ENCODE measurements at regions not wholly inside any gene's neighbourhood (a gene's known extent, or its start where the extent isn't known, plus 50 kb on each side); places are given as distances from the start of the nearest gene placed in this dataset.

DNA sequence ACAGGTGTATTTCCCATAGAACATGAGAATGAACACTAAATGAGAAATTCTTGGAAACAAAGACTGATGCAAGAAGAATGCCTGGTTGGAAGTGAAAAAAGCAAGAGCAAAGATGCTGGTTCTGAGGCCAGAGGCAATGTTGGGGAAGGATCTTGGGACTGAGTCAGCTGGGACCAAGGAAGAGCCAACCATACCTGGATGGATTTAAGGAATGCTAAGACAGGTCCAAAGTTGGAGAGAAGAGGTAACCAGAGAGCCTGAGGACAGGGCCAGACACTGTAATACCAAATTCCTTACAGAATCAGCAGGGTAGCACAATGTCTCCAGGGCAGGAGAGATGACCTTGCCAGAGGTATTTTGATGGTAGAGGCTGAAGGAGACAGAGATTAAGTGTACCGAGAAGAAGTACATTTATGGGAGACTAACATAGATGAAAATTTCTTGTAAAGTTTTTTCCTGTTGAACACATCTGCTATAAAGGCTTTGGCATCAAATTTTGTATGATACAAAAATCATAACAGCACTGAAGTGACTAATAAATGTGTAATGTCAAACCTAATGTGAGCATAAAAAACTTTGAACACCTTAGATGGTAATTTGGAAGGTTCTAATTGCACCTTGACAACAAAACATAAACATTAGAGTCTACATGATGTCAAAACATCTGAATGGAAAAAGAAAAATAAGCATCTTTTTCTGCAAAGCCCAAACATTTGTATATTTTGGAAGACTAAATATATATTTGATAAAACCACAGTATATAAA is 221.7 kb upstream of the MARCKS start:
- TF ChIP-seq, protein P1, sequence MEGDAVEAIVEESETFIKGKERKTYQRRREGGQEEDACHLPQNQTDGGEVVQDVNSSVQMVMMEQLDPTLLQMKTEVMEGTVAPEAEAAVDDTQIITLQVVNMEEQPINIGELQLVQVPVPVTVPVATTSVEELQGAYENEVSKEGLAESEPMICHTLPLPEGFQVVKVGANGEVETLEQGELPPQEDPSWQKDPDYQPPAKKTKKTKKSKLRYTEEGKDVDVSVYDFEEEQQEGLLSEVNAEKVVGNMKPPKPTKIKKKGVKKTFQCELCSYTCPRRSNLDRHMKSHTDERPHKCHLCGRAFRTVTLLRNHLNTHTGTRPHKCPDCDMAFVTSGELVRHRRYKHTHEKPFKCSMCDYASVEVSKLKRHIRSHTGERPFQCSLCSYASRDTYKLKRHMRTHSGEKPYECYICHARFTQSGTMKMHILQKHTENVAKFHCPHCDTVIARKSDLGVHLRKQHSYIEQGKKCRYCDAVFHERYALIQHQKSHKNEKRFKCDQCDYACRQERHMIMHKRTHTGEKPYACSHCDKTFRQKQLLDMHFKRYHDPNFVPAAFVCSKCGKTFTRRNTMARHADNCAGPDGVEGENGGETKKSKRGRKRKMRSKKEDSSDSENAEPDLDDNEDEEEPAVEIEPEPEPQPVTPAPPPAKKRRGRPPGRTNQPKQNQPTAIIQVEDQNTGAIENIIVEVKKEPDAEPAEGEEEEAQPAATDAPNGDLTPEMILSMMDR (IDR thresholded peaks at IDR 0.05): no peak
- H3K4me1 ChIP-seq: peaks cover 0 to 59% (median 27%) of the 10 kb centered on the region in 9 donors
- ATAC-seq (peak in 1 of 8 donors; percentile 17), DNase-seq (no peak)
- WGBS, 2 donors: 72 to 81% methylated on average over 1 of the region's 1 CpG
- no peaks in the 10 kb centered on the region for H3K27me3 ChIP-seq
- H3K36me3 ChIP-seq: no peaks in the 10 kb centered on the region
- no peak overlapping the region for H3K4me3 ChIP-seq
- no peaks in the 10 kb centered on the region for H3K9me3 ChIP-seq
- intact Hi-C loops (cut with DNase I): loop anchor here in 2 of 10 donors (2.0 to 10.0 kb wide), 2 partner anchors 71 to 219 kb away; partner anchors contain the start of gene MARCKS (in 2 of the 2)
- peak overlapping the region in 2 of 10 donors; percentile 5 to 81 for H3K27ac ChIP-seq

- no peak for ATAC-seq
- Histone ChIP-seq H3K27me3 (no peaks in the 10 kb centered on the region), H3K9me3 (no peaks in the 10 kb centered on the region), H3K4me1 (peaks cover 0 to 49% (median 17%) of the 10 kb centered on the region in 9 donors), H3K4me3 (no peak overlapping the region), H3K27ac (no peak overlapping the region), H3K36me3 (no peaks in the 10 kb centered on the region)
- TF ChIP-seq, protein P1 (IDR thresholded peaks at IDR 0.05): no peak
- intact Hi-C loops (cut with DNase I): loop anchor here in 2 of 10 donors (10.0 kb wide), 1 partner anchor 218 kb away; the partner anchor contains the start of gene MARCKS (in 2 of the 2)
- 63 to 79% methylated on average over 1 of the region's 1 CpG for WGBS, 2 donors
- DNase-seq: no peak
Measured at GRCh38 chr6:113636357-113636824, 220.8 kb upstream of the MARCKS start.

DNA sequence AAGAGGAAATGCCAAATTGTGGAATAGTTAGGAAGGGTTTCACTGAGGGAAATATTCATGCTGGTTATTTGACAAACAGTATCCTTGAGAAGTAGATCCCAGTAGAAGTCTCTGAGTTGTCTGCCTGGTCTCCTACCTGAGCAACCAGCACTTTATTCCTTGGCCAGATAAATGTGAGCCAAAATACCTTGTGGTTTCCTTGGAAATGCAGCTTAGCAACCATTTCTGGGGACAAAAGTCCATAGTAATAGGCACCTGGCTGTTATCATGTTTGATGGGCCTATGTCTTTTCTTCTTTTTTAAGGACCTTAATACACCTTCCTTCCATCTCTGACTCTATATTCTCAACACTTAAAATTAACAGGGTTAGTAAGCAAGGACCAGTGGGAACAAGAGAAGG is 217.1 kb upstream of the MARCKS start:
- TF ChIP-seq, protein P1 (IDR thresholded peaks at IDR 0.05): no peak
- Histone ChIP-seq H3K27ac (no peak overlapping the region), H3K4me3 (no peak overlapping the region), H3K36me3 (no peaks in the 10 kb centered on the region), H3K9me3 (no peaks in the 10 kb centered on the region), H3K27me3 (no peaks in the 10 kb centered on the region), H3K4me1 (peaks cover 0 to 19% (median 7%) of the 10 kb centered on the region in 9 donors)
- no peak for DNase-seq
- ATAC-seq: no peak
- intact Hi-C loops (cut with DNase I): no loop called here

DNA sequence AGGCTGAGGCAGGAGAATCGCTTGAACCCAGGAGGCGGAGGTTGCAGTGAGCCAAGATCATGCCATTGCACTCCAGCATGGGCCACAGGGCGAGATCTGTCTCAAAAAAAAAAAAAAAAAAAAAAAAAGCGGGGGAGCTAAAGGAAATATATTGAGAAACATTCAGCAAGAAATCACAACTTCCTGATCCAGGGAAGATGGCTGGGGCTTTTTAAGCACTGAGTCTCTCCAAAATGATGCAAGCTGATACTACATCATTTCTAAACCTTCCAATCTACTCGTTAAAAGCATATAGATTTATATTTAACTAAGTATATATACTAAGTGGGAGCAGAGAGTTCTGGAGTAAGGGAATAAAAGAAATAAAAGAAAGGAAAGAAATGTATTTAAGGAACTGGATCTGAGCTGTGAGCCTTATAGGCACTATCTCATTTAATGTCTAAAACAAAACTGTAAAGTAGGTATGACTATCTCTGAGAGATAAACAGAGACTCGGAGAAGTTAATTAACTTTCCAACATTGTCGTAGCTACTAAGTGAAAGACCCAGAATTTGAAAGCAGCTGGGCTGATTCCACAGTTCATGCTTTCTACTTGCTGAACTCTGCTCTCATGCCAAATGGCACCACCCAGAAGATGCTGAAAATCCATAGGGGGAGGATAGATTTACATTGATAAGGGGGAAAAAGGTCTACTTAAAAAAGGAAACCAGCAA is 215.0 kb upstream of the MARCKS start:
- no peak overlapping the region for H3K27ac ChIP-seq
- intact Hi-C loops (cut with DNase I): no loop called here
- no peaks in the 10 kb centered on the region for H3K27me3 ChIP-seq
- no peak for DNase-seq
- H3K4me1 ChIP-seq: peaks cover 0 to 12% (median 4%) of the 10 kb centered on the region in 9 donors
- no peaks in the 10 kb centered on the region for H3K36me3 ChIP-seq
- no peak for ATAC-seq
- H3K4me3 ChIP-seq: no peak overlapping the region
- H3K9me3 ChIP-seq: no peaks in the 10 kb centered on the region
- TF ChIP-seq, protein P1 (IDR thresholded peaks at IDR 0.05): no peak
- WGBS, 2 donors: 83 to 89% methylated on average over 7 of the region's 7 CpGs
